Astrocyte (in vitro differentiated cells and primary cell): ENCODE measurements at regions not wholly inside any gene's neighbourhood (a gene's known extent, or its start where the extent isn't known, plus 50 kb on each side); places are given as distances from the start of the nearest gene placed in this dataset.

Source experiments
- DNase-seq: peaks from one replicate; pipeline ENCODE4 v3.0.0-alpha.2; 2010; ENCODE audit warnings: low read depth
- FAIRE-seq: peaks from 2 replicates; lab custom pipeline; 2011; peaks lifted over from hg19 to GRCh38; lab: Jason Lieb, UNC
- H2AFZ ChIP-seq: 2 replicates; pipeline ENCODE4 v1.6.0; 2012; ENCODE audit warnings: low read depth, low read length, inconsistent platforms
- H3K27ac ChIP-seq: 2 replicates; pipeline ENCODE4 v1.5.1; 2011; ENCODE audit warnings: low read depth, low read length, inconsistent platforms
- H3K27me3 ChIP-seq: 2 replicates; pipeline ENCODE4 v1.6.0; 2011; ENCODE audit warnings: low read length, inconsistent platforms; ENCODE audit not compliant: insufficient read depth
- H3K36me3 ChIP-seq: 2 replicates; pipeline ENCODE4 v1.5.1; 2011; ENCODE audit warnings: low read length, inconsistent platforms; ENCODE audit not compliant: insufficient read depth
- H3K4me1 ChIP-seq: 2 replicates; pipeline ENCODE4 v1.5.1; 2011; ENCODE audit warnings: low read length, inconsistent platforms; ENCODE audit not compliant: insufficient read depth
- H3K4me2 ChIP-seq: 2 replicates; pipeline ENCODE4 v1.6.0; 2012; ENCODE audit warnings: low read length, inconsistent platforms
- H3K4me3 ChIP-seq: 2 replicates; pipeline ENCODE4 v1.5.1; 2011; ENCODE audit warnings: low read depth, mild to moderate bottlenecking, low read length, inconsistent platforms; ENCODE audit not compliant: insufficient read depth
- H3K79me2 ChIP-seq: 2 replicates; pipeline ENCODE4 v1.6.0; 2012; ENCODE audit warnings: mild to moderate bottlenecking, low read length, inconsistent platforms; ENCODE audit not compliant: insufficient read depth
- H3K9ac ChIP-seq: 2 replicates; pipeline ENCODE4 v1.6.0; 2012; ENCODE audit warnings: mild to moderate bottlenecking, low read length, inconsistent platforms
- H3K9me3 ChIP-seq: 2 replicates; pipeline ENCODE4 v1.5.1; 2012; ENCODE audit warnings: low read depth, mild to moderate bottlenecking, low read length, inconsistent platforms; ENCODE audit not compliant: insufficient read depth
- H4K20me1 ChIP-seq: 2 replicates; pipeline ENCODE4 v1.6.0; 2012; ENCODE audit warnings: low read length, inconsistent platforms; ENCODE audit not compliant: insufficient read depth
- H3K27ac Mint-ChIP-seq: one replicate; pipeline ENCODE4 v1.8.0; 2021; ENCODE audit warnings: mild to moderate bottlenecking, mixed read lengths; ENCODE audit not compliant: unreplicated experiment
- H3K27me3 Mint-ChIP-seq: one replicate; pipeline ENCODE4 v1.8.0; 2021; ENCODE audit warnings: low read depth, mixed read lengths; ENCODE audit not compliant: unreplicated experiment
- H3K36me3 Mint-ChIP-seq: one replicate; pipeline ENCODE4 v1.8.0; 2021; ENCODE audit warnings: low read depth, mixed read lengths; ENCODE audit not compliant: unreplicated experiment
- H3K4me1 Mint-ChIP-seq: one replicate; pipeline ENCODE4 v1.8.0; 2021; ENCODE audit warnings: low read depth, mixed read lengths; ENCODE audit not compliant: unreplicated experiment
- H3K4me3 Mint-ChIP-seq: one replicate; pipeline ENCODE4 v1.8.0; 2021; ENCODE audit warnings: mild to moderate bottlenecking, moderate library complexity, mixed read lengths; ENCODE audit not compliant: unreplicated experiment
- H3K9me3 Mint-ChIP-seq: one replicate; pipeline ENCODE4 v1.8.0; 2021; ENCODE audit warnings: mild to moderate bottlenecking, mixed read lengths; ENCODE audit not compliant: unreplicated experiment
- CTCF ChIP-seq: IDR thresholded peaks from 2 replicates; pipeline ENCODE4 v1.5.1; 2011; ENCODE audit warnings: low read depth, mild to moderate bottlenecking, inconsistent platforms, low read length, moderate library complexity; ENCODE audit not compliant: insufficient read depth
- EZH2 ChIP-seq: IDR thresholded peaks from 2 replicates; pipeline ENCODE4 v1.6.1; 2012; ENCODE audit warnings: mild to moderate bottlenecking, low read length, inconsistent platforms; ENCODE audit not compliant: insufficient read depth

- no peak overlapping the region for H2AFZ ChIP-seq
- Mint-ChIP-seq H3K4me3 (no peak overlapping the region), H3K4me1 (no peaks in the 10 kb centered on the region), H3K36me3 (no peaks in the 10 kb centered on the region), H3K27me3 (no peaks in the 10 kb centered on the region), H3K27ac (no peak overlapping the region), H3K9me3 (no peaks in the 10 kb centered on the region)
- no peaks in the 10 kb centered on the region for H3K36me3 ChIP-seq
- no peaks in the 10 kb centered on the region for H3K27me3 ChIP-seq
- H3K4me1 ChIP-seq = no peaks in the 10 kb centered on the region
- no peak overlapping the region for H3K9ac ChIP-seq
- no peak overlapping the region for H3K27ac ChIP-seq
- H4K20me1 ChIP-seq = no peaks in the 10 kb centered on the region
- H3K79me2 ChIP-seq = no peaks in the 10 kb centered on the region
- H3K4me3 ChIP-seq = no peak overlapping the region
- H3K4me2 ChIP-seq = no peak overlapping the region
- TF ChIP-seq EZH2 (no peak), CTCF (no peak)
- no peak for FAIRE-seq
- no peaks in the 10 kb centered on the region for H3K9me3 ChIP-seq
- DNase-seq = no peak
These were observed 294.6 kb downstream of the GXYLT1 start for GRCh38 chr12:41850046-41850445.

- Histone ChIP-seq H2AFZ (no peak overlapping the region), H3K4me2 (no peak overlapping the region), H3K27ac (no peak overlapping the region), H3K9me3 (no peaks in the 10 kb centered on the region), H3K27me3 (no peaks in the 10 kb centered on the region), H4K20me1 (no peaks in the 10 kb centered on the region), H3K9ac (no peak overlapping the region), H3K79me2 (no peaks in the 10 kb centered on the region), H3K36me3 (no peaks in the 10 kb centered on the region), H3K4me3 (no peak overlapping the region), H3K4me1 (no peaks in the 10 kb centered on the region)
- FAIRE-seq (no peak), DNase-seq (no peak)
- Mint-ChIP-seq H3K27ac (no peak overlapping the region), H3K4me1 (no peaks in the 10 kb centered on the region), H3K9me3 (no peaks in the 10 kb centered on the region), H3K4me3 (no peak overlapping the region), H3K36me3 (no peaks in the 10 kb centered on the region), H3K27me3 (no peaks in the 10 kb centered on the region)
- no peak for TF ChIP-seq EZH2
- TF ChIP-seq CTCF = no peak
These were observed 298.0 kb downstream of the GXYLT1 start for GRCh38 chr12:41846718-41847117.

- FAIRE-seq = no peak
- Histone ChIP-seq H3K79me2 (no peaks in the 10 kb centered on the region), H2AFZ (no peak overlapping the region), H3K4me1 (no peaks in the 10 kb centered on the region), H4K20me1 (no peaks in the 10 kb centered on the region), H3K9ac (no peak overlapping the region), H3K27me3 (no peaks in the 10 kb centered on the region), H3K27ac (no peak overlapping the region), H3K36me3 (no peaks in the 10 kb centered on the region), H3K4me2 (no peak overlapping the region), H3K9me3 (no peaks in the 10 kb centered on the region), H3K4me3 (no peak overlapping the region)
- no peak overlapping the region for H3K27ac Mint-ChIP-seq
- H3K36me3 Mint-ChIP-seq = no peaks in the 10 kb centered on the region
- no peak for TF ChIP-seq EZH2
- TF ChIP-seq CTCF = no peak
- DNase-seq = no peak
- H3K9me3 Mint-ChIP-seq = no peaks in the 10 kb centered on the region
- peaks cover 3% of the 10 kb centered on the region for H3K27me3 Mint-ChIP-seq
- H3K4me3 Mint-ChIP-seq = no peak overlapping the region
- H3K4me1 Mint-ChIP-seq = no peaks in the 10 kb centered on the region
These were observed 308.3 kb downstream of the GXYLT1 start for GRCh38 chr12:41836416-41836815.
